H1 (cell line): ENCODE measurements at regions not wholly inside any gene's neighbourhood (a gene's known extent, or its start where the extent isn't known, plus 50 kb on each side); places are given as distances from the start of the nearest gene placed in this dataset.

Experiments
- ATF2 ChIP-seq: IDR thresholded peaks from 2 replicates; pipeline ENCODE4 v1.6.1; 2012; ENCODE audit warnings: low read length, inconsistent platforms
- CBX8 ChIP-seq: fragments of 300-800, 300-1000 bp; sonication (generic); IDR thresholded peaks from 2 replicates; pipeline ENCODE4 v1.7.1; 2016; ENCODE audit warnings: low read depth, low read length, borderline replicate concordance
- PHF8 ChIP-seq: fragments of 200-600 bp; sonication (generic); conservative IDR thresholded peaks from 2 replicates; pipeline ENCODE4 v1.7.1; 2012; ENCODE audit warnings: low read depth, mild to moderate bottlenecking, inconsistent platforms, low read length, moderate library complexity
- SIRT6 ChIP-seq: IDR thresholded peaks from one replicate; pipeline ENCODE4 v1.7.1; 2012; ENCODE audit warnings: low read length, inconsistent platforms
- TAF1 ChIP-seq: IDR thresholded peaks from 2 replicates; pipeline ENCODE4 v1.6.1; 2011; ENCODE audit warnings: mild to moderate bottlenecking, low read depth, low read length

- no peak for TF ChIP-seq TAF1
- TF ChIP-seq CBX8, result no peak
- no peak for TF ChIP-seq ATF2
- no peak for TF ChIP-seq SIRT6
- no peak for TF ChIP-seq PHF8
- TF ChIP-seq, all 59 proteins: peak for 0
These were observed 490.6 kb upstream of the MARCKS start (continued) for GRCh38 chr6:113366505-113366904.
